ENCODE measurements at regions not wholly inside any gene's neighbourhood (a gene's known extent, or its start where the extent isn't known, plus 50 kb on each side); places are given as distances from the start of the nearest gene placed in this dataset.
"Not testable (repeated sequence)": the region's sequence is repeated elsewhere in the genome, so short reads cannot be mapped to it uniquely, and the experiment has no call there.

DNA sequence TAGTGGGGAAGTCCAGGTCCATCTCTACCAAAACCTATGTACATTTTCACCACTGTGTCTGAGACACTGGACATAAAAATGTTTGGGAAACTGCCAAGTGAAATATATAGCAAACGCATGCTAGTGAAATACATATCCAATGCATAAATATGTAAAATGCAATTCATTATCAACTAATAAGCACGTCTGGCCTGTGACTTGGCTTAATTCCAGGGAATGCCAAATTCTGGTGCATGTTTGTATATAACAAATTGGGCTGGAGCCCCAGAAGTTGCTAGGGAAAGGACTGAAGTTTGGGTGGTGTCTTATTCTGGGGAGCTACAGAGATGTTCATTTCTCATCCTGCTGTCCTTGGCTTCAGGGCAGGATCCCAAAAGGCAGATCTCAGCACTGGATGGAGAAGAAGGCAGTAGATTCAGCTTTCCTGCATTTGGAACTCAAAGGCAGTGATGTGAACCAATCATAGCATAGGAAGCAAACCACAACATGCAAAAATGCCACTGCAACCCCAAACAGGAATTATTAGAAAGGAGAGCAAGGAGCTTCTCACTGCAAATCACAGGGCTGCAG, 184.3 kb downstream of the HS3ST3A1 start:
- DNase-seq (ENCODE audit: low spot score) (no peak), ATAC-seq (ENCODE audit: low FRiP score) (no peak)
- TF ChIP-seq, protein P1, sequence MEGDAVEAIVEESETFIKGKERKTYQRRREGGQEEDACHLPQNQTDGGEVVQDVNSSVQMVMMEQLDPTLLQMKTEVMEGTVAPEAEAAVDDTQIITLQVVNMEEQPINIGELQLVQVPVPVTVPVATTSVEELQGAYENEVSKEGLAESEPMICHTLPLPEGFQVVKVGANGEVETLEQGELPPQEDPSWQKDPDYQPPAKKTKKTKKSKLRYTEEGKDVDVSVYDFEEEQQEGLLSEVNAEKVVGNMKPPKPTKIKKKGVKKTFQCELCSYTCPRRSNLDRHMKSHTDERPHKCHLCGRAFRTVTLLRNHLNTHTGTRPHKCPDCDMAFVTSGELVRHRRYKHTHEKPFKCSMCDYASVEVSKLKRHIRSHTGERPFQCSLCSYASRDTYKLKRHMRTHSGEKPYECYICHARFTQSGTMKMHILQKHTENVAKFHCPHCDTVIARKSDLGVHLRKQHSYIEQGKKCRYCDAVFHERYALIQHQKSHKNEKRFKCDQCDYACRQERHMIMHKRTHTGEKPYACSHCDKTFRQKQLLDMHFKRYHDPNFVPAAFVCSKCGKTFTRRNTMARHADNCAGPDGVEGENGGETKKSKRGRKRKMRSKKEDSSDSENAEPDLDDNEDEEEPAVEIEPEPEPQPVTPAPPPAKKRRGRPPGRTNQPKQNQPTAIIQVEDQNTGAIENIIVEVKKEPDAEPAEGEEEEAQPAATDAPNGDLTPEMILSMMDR (IDR thresholded peaks at IDR 0.05): no peak

DNA sequence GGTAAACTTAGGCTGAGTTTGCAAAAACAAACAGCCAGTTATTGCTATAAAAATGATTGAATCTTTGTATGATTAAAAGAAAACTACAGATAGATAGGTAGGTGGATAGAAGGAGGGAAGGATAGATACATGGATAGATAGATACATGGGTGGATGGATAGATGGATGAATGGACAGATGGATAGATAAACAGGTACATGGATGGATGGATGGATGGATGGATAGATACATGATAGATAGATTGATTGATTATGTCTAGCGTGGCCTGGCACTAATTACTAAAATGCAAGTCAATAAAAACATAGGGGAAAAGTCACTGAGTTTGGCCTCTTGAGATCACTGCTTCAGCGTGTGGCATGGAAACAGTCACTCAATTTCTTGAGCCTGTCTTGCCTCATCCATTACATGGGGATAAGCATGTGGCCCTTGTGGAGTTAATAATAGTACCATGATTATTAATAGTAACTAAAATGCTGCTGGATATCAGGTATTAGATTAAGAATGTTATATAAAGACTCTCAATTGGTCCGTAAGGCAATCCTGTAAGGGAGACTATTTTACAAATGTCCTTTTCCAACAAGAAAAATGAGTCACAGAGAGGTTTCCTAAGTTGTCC, 184.9 kb downstream of the HS3ST3A1 start:
- no peak for DNase-seq (ENCODE audit: low spot score)
- no peak for ATAC-seq (ENCODE audit: low FRiP score)
- TF ChIP-seq, protein P1 (IDR thresholded peaks at IDR 0.05): no peak

DNA sequence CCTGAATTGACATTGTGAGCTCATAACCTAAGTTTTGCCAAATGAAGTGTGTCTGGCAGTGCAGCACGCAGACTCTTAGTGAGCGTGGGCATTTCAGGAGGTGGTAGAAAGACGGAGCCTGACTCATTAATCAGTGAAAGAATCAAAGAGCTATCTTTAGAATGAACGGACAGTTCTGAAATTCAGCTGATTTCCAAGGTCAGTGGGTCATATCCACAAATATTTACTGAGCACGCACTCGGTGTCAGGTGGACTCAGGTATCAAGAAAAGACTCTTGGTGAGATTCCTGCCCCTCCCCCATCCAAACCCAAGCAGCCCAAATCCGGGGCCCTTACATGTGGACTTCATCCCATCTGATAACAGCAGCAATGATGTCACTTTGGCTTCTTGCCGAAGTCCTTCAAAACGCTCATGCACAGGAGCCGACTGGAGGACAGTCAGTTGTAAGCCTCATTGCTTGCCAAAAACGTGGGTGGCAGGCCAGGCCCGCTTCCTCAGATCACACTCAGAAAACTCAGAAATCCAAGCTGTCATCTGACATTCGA, 185.8 kb downstream of the HS3ST3A1 start:
- TF ChIP-seq, protein P1 (IDR thresholded peaks at IDR 0.05): no peak
- ATAC-seq (ENCODE audit: low FRiP score): no peak

DNA sequence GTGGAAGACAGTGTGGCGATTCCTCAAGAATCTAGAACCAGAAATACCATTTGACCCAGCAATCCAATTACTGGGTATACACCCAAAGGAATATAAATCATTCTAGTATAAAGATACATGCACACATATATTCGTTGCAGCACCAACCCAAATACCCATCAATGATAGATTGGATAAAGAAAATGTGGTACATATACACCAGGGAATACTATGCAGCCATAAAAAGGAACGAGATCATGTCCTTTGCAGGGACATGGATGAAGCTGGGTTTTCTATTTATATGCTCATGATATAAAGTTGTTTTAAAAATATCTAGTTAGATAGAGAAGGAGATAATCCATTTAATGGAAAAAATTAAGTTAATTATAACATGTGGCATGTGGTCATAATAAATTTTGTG, 186.5 kb downstream of the HS3ST3A1 start:
- not testable (repeated sequence) for DNase-seq (ENCODE audit: low spot score); ATAC-seq (ENCODE audit: low FRiP score)

More for the DNA sequence above, 185.8 kb downstream of the HS3ST3A1 start:
- no peak for DNase-seq (ENCODE audit: low spot score)

DNA sequence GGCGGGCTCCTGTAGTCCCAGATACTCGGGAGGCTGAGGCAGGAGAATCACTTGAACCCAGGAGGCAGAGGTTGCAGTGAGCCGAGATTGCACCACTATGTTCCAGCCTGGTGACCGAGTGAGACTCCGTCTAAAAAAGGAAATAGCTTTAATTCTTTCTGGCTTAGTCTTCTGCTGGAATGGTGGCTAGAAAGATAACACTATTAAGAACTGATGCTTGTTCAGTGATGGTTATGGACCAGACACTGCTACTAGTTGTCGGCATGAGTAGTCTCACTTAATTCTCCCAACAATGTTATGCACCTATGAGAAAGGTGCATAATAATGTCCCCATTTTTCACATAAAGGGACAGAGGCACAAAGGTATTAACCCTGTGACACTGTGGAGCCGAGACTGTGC, 188.7 kb downstream of the HS3ST3A1 start:
- TF ChIP-seq, protein P1 (IDR thresholded peaks at IDR 0.05): no peak
- ATAC-seq (ENCODE audit: low FRiP score) (no peak), DNase-seq (ENCODE audit: low spot score) (no peak)

DNA sequence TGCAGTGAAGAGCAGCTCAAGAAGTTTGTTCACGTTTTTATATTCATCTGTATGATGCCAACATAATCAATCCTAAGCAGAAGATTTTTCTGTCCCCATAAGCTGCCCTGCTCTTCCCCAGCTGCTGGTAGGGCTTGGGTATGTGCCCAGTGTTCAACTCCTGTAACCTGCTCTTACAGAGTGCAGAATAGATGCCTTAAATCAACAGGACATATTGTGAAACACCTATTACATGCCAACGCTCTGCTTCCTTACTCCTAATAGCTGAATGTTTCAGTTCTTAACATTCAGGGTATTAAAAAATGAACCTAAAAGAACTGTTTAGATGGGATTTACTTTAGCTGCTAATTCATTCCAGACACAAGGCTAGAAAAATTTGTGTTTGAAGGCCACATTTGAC, 190.9 kb downstream of the HS3ST3A1 start:
- DNase-seq (ENCODE audit: low spot score): no peak
- peak; percentile 78 for ATAC-seq (ENCODE audit: low FRiP score)
- TF ChIP-seq, protein P1 (IDR thresholded peaks at IDR 0.05): no peak

DNA sequence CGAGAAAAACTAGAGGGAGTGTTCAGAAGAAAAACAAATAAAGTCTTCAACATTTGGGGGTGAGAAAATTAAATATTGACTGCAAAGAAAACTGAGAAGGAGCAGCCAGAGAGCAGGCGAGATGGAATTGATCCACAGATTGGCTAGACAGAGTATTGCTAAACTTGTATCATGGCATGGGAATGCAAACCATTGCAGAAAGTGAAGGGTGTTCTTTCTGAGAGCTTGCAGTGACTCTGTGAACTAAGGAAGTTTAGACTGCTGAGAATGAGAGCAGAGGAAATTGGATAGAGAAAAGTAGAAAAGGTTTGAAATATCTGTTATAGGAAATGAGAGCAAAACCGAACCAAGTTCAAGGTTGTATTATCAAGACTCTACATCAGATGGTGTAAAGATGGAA, 191.5 kb downstream of the HS3ST3A1 start:
- DNase-seq (ENCODE audit: low spot score) (no peak), ATAC-seq (ENCODE audit: low FRiP score) (no peak)
- TF ChIP-seq, protein P1 (IDR thresholded peaks at IDR 0.05): no peak

Measured in omental fat pad (tissue), 3 donors.